ENCODE measurements at regions not wholly inside any gene's neighbourhood (a gene's known extent, or its start where the extent isn't known, plus 50 kb on each side); places are given as distances from the start of the nearest gene placed in this dataset.

DNA sequence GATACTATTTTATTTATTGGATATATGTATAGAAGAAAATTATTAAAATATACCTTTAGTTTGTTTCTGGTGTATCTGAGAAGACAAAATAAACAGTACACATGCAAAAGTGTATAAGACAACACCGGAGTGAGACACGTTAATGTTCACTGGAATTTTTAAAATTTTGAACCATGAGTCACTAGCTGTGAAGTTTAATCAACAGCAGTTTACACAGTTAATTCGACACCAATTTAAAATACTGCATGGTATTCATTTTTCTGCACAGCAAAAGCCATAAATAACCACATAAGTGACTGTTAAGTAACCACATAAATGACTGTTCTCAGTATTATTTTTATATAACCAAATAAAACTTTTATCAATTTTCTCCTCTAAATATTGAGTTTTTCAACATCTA lies 418.7 kb upstream of the NBEA start:
- TF ChIP-seq TAF1 (IDR thresholded peaks at IDR 0.05; ENCODE audit: borderline replicate concordance, low read depth, low read length) = no peak
- no peak for TF ChIP-seq POLR2AphosphoS5 (IDR thresholded peaks at IDR 0.05; ENCODE audit: low read depth, low read length)
- no peak for TF ChIP-seq POLR2A (IDR thresholded peaks at IDR 0.05; ENCODE audit: low read depth, low read length)
